Parathyroid adenoma (tissue), 2 donors: ENCODE measurements at regions not wholly inside any gene's neighbourhood (a gene's known extent, or its start where the extent isn't known, plus 50 kb on each side); places are given as distances from the start of the nearest gene placed in this dataset.

Experiments used
- H2AFZ ChIP-seq: fragments of 300-600 bp; sonication (generic); one replicate; pipeline ENCODE4 v1.7.0; 2017; ENCODE audit warnings: antibody characterized with exemption, mild to moderate bottlenecking
- H3K27ac ChIP-seq: fragments of 300-600 bp; sonication (generic); one replicate; pipeline ENCODE4 v1.7.0; 2017
- H3K27me3 ChIP-seq: fragments of 300-600 bp; sonication (generic); one replicate; pipeline ENCODE4 v1.7.0; 2017; ENCODE audit warnings: low read length; ENCODE audit not compliant: control insufficient read depth, insufficient read depth
- H3K36me3 ChIP-seq: fragments of 300-600 bp; sonication (generic); one replicate; pipeline ENCODE4 v1.7.0; 2017; ENCODE audit warnings: low read length; ENCODE audit not compliant: control insufficient read depth, insufficient read depth
- H3K4me1 ChIP-seq: fragments of 300-600 bp; sonication (generic); one replicate; pipeline ENCODE4 v1.7.0; 2017; ENCODE audit warnings: control low read depth
- H3K4me2 ChIP-seq: fragments of 300-600 bp; sonication (generic); one replicate; pipeline ENCODE4 v1.7.0; 2017; ENCODE audit warnings: low read length
- H3K4me3 ChIP-seq: fragments of 300-600 bp; sonication (generic); one replicate; pipeline ENCODE4 v1.7.0; 2017; ENCODE audit warnings: low read depth, low read length
- H3K79me2 ChIP-seq: fragments of 300-600 bp; sonication (generic); one replicate; pipeline ENCODE4 v1.7.0; 2017; ENCODE audit warnings: control low read depth
- H3K9ac ChIP-seq: fragments of 300-600 bp; sonication (generic); one replicate; pipeline ENCODE4 v1.7.0; 2017; ENCODE audit warnings: mild to moderate bottlenecking
- H3K9me3 ChIP-seq: fragments of 300-600 bp; sonication (generic); one replicate; pipeline ENCODE4 v1.7.0; 2017; ENCODE audit warnings: low read length; ENCODE audit not compliant: control insufficient read depth
- CTCF ChIP-seq: fragments of 300-600 bp; sonication (generic); IDR thresholded peaks from one replicate; pipeline ENCODE4 v1.7.0; 2017; ENCODE audit warnings: antibody characterized with exemption, mild to moderate bottlenecking
- donor health status: primary hyperparathyroidism.

GRCh38 chr12:76622915-76623314, 63.3 kb upstream of the OSBPL8 start:
- H3K36me3 ChIP-seq: no peaks in the 10 kb centered on the region
- H3K27ac ChIP-seq: no peak overlapping the region
- H3K4me1 ChIP-seq: peaks cover 3% of the 10 kb centered on the region
- TF ChIP-seq CTCF: no peak
- no peaks in the 10 kb centered on the region for H3K9me3 ChIP-seq
- H3K27me3 ChIP-seq: no peaks in the 10 kb centered on the region
- H3K9ac ChIP-seq: no peak overlapping the region
- no peak overlapping the region for H2AFZ ChIP-seq
- no peaks in the 10 kb centered on the region for H3K79me2 ChIP-seq
- no peak overlapping the region for H3K4me2 ChIP-seq
- H3K4me3 ChIP-seq: no peak overlapping the region

GRCh38 chr12:76623931-76624330, 64.4 kb upstream of the OSBPL8 start:
- no peak for TF ChIP-seq CTCF
- H3K36me3 ChIP-seq: no peaks in the 10 kb centered on the region
- no peak overlapping the region for H3K9ac ChIP-seq
- H3K4me1 ChIP-seq: peaks cover 3% of the 10 kb centered on the region
- H3K4me3 ChIP-seq: no peak overlapping the region
- no peaks in the 10 kb centered on the region for H3K9me3 ChIP-seq
- no peak overlapping the region for H3K27ac ChIP-seq
- H3K4me2 ChIP-seq: no peak overlapping the region
- peak overlapping the region; percentile 5 for H2AFZ ChIP-seq
- no peaks in the 10 kb centered on the region for H3K27me3 ChIP-seq
- no peaks in the 10 kb centered on the region for H3K79me2 ChIP-seq

DNA sequence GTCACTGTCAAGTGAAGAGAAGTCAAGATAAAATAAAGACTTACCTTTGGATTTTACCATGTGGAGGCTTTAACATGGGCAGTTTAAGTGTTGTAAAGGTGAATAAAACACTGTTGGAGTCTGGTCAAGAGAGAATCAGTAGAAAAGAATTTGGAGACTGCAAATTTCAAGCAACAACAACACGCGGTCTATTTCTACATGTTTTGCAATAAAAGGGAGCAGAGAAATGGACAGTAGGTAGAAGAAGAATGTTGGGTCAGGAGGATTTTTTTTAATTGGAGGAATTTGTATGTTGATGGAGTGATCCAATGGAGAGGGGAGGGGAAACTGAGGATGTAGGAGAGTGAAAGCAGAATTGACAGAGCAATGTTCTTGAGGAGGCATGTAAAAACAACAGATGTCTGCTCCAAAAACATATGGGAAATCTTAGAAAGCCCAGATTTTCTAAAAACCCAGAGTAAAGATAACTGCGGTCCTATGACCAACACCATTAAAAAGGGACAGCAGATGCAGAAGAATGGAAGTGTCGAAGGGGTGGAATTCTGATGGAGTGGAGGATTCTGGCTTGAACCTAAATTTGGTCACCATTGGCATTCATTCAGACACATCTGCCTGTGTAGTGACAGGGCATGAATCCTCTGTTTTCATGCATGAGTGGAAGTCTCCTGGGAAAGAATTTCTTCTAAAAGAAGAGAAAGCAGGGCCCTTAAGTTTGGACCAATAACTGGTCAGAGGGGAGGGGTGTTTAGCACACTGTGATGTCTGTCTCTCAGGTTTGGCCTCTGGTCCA, 68.0 kb upstream of the OSBPL8 start:
- no peaks in the 10 kb centered on the region for H3K9me3 ChIP-seq
- no peaks in the 10 kb centered on the region for H3K4me1 ChIP-seq
- H3K79me2 ChIP-seq: no peaks in the 10 kb centered on the region
- H2AFZ ChIP-seq: no peak overlapping the region
- H3K27ac ChIP-seq: no peak overlapping the region
- no peaks in the 10 kb centered on the region for H3K36me3 ChIP-seq
- no peak for TF ChIP-seq CTCF
- no peak overlapping the region for H3K4me2 ChIP-seq
- no peak overlapping the region for H3K4me3 ChIP-seq
- H3K9ac ChIP-seq: no peak overlapping the region
- H3K27me3 ChIP-seq: no peaks in the 10 kb centered on the region

DNA sequence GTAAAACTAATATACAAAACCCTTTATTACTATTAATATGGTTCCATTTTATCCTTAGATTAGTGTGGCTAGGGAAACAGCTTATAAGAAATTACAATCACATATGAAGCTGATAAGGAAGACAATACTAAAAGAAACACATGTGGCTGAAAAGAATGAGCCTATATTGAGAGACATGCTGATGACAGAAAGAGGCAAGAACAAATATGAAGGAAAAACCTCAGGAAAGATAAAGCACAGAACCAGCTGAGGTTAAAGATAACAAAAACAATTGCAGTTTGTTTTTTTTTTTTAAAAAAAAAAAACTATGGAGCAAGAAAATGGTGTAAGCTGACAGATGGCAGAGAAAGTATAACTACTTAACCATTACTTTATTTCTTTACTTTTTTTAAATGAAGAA, 69.2 kb upstream of the OSBPL8 start:
- H3K27ac ChIP-seq: no peak overlapping the region
- H3K9ac ChIP-seq: no peak overlapping the region
- no peak overlapping the region for H3K4me3 ChIP-seq
- H3K9me3 ChIP-seq: no peaks in the 10 kb centered on the region
- no peak overlapping the region for H2AFZ ChIP-seq
- H3K27me3 ChIP-seq: no peaks in the 10 kb centered on the region
- H3K4me1 ChIP-seq: no peaks in the 10 kb centered on the region
- TF ChIP-seq CTCF: no peak
- H3K4me2 ChIP-seq: no peak overlapping the region
- H3K79me2 ChIP-seq: no peaks in the 10 kb centered on the region
- H3K36me3 ChIP-seq: no peaks in the 10 kb centered on the region

GRCh38 chr12:76631741-76632140, 72.2 kb upstream of the OSBPL8 start:
- Histone ChIP-seq H3K36me3 (no peaks in the 10 kb centered on the region), H2AFZ (no peak overlapping the region), H3K9me3 (no peaks in the 10 kb centered on the region), H3K27ac (no peak overlapping the region), H3K27me3 (no peaks in the 10 kb centered on the region), H3K9ac (no peak overlapping the region), H3K4me3 (no peak overlapping the region), H3K4me2 (no peak overlapping the region), H3K79me2 (no peaks in the 10 kb centered on the region), H3K4me1 (no peaks in the 10 kb centered on the region)
- TF ChIP-seq CTCF: no peak
